Progenitor cell of endocrine pancreas (in vitro differentiated cells): ENCODE measurements at regions not wholly inside any gene's neighbourhood (a gene's known extent, or its start where the extent isn't known, plus 50 kb on each side); places are given as distances from the start of the nearest gene placed in this dataset.

ENCODE experiments used
- DNase-seq: peaks from one replicate; pipeline ENCODE4 v3.0.0; 2021; ENCODE audit warnings: low spot score; ENCODE audit not compliant: unreplicated experiment
- H3K27ac Mint-ChIP-seq: 2 replicates; pipeline ENCODE4 v1.8.0; 2021; ENCODE audit warnings: mild to moderate bottlenecking, moderate library complexity, mixed read lengths
- H3K27me3 Mint-ChIP-seq: 2 replicates; pipeline ENCODE4 v1.8.0; 2021; ENCODE audit warnings: mixed read lengths
- H3K36me3 Mint-ChIP-seq: 2 replicates; pipeline ENCODE4 v1.8.0; 2022; ENCODE audit warnings: mixed read lengths; ENCODE audit not compliant: insufficient read depth
- H3K4me1 Mint-ChIP-seq: 2 replicates; pipeline ENCODE4 v1.8.0; 2021; ENCODE audit warnings: low read depth, mixed read lengths
- H3K4me3 Mint-ChIP-seq: 2 replicates; pipeline ENCODE4 v1.8.0; 2021; ENCODE audit warnings: low read depth, mild to moderate bottlenecking, moderate library complexity, mixed read lengths
- H3K9me3 Mint-ChIP-seq: 2 replicates; pipeline ENCODE4 v1.8.0; 2021; ENCODE audit warnings: low read depth, mixed read lengths
- CTCF ChIP-seq: fragments of 200-600 bp; sonication (generic); IDR thresholded peaks from one replicate; pipeline ENCODE4 v1.5.0; 2021; ENCODE audit warnings: antibody characterized with exemption, mild to moderate bottlenecking; ENCODE audit not compliant: unreplicated experiment

GRCh38 chr7:47719675-47720074 lies 137.8 kb upstream of the TNS3 start:
- Mint-ChIP-seq H3K27me3 (no peaks in the 10 kb centered on the region), H3K4me3 (no peak overlapping the region), H3K9me3 (no peaks in the 10 kb centered on the region), H3K4me1 (peaks cover 9% of the 10 kb centered on the region), H3K36me3 (no peaks in the 10 kb centered on the region), H3K27ac (no peak overlapping the region)
- TF ChIP-seq CTCF, result no peak
- DNase-seq, result no peak

- Mint-ChIP-seq H3K4me3 (no peak overlapping the region), H3K36me3 (no peaks in the 10 kb centered on the region), H3K27ac (no peak overlapping the region), H3K4me1 (peaks cover 2% of the 10 kb centered on the region), H3K9me3 (no peaks in the 10 kb centered on the region), H3K27me3 (no peaks in the 10 kb centered on the region)
- TF ChIP-seq CTCF, result no peak
- DNase-seq, result no peak
These were observed 133.7 kb upstream of the TNS3 start for GRCh38 chr7:47715631-47716068.

- Mint-ChIP-seq H3K27ac (no peak overlapping the region), H3K4me1 (no peaks in the 10 kb centered on the region), H3K36me3 (no peaks in the 10 kb centered on the region)
These were observed 133.0 kb upstream of the TNS3 start for GRCh38 chr7:47714669-47715607.

GRCh38 chr7:47713595-47713994 lies 131.7 kb upstream of the TNS3 start:
- no peak overlapping the region for H3K4me3 Mint-ChIP-seq
- H3K27ac Mint-ChIP-seq, result no peak overlapping the region
- TF ChIP-seq CTCF, result no peak
- no peaks in the 10 kb centered on the region for H3K4me1 Mint-ChIP-seq
- H3K9me3 Mint-ChIP-seq, result no peaks in the 10 kb centered on the region
- H3K27me3 Mint-ChIP-seq, result no peaks in the 10 kb centered on the region
- no peaks in the 10 kb centered on the region for H3K36me3 Mint-ChIP-seq
- no peak for DNase-seq

More at GRCh38 chr7:47714669-47715607, 133.0 kb upstream of the TNS3 start:
- Mint-ChIP-seq H3K27me3 (no peaks in the 10 kb centered on the region), H3K4me3 (no peak overlapping the region), H3K9me3 (no peaks in the 10 kb centered on the region)
- TF ChIP-seq CTCF, result no peak
- no peak for DNase-seq

- no peaks in the 10 kb centered on the region for H3K36me3 Mint-ChIP-seq
- no peaks in the 10 kb centered on the region for H3K27me3 Mint-ChIP-seq
- no peak overlapping the region for H3K4me3 Mint-ChIP-seq
- H3K4me1 Mint-ChIP-seq, result no peaks in the 10 kb centered on the region
- H3K27ac Mint-ChIP-seq, result peak overlapping the region; percentile 37
- TF ChIP-seq CTCF, result no peak
- no peak for DNase-seq
- H3K9me3 Mint-ChIP-seq, result no peaks in the 10 kb centered on the region
These were observed 130.5 kb upstream of the TNS3 start for GRCh38 chr7:47712416-47712815.
